ENCODE measurements at regions not wholly inside any gene's neighbourhood (a gene's known extent, or its start where the extent isn't known, plus 50 kb on each side); places are given as distances from the start of the nearest gene placed in this dataset.

DNA sequence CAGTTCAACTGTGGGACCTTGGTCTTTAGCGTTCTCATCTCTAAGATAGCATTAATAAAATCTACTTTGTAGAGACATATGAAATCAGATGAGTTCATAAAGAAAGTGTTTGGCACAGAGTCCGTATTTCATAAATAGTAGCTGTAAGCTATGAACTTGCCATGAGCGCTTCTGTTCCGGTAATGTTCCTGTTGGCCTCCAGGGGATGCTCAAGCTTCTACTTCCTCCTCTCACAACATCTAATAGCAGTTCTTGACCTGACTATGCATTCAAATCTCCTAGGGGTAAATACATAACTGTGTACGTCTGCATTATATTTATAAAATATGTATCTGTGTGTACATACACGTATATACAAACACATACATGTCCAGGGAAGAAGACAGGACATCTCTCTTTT is 288.2 kb upstream of the TMPO start:
- TF ChIP-seq, protein P1, sequence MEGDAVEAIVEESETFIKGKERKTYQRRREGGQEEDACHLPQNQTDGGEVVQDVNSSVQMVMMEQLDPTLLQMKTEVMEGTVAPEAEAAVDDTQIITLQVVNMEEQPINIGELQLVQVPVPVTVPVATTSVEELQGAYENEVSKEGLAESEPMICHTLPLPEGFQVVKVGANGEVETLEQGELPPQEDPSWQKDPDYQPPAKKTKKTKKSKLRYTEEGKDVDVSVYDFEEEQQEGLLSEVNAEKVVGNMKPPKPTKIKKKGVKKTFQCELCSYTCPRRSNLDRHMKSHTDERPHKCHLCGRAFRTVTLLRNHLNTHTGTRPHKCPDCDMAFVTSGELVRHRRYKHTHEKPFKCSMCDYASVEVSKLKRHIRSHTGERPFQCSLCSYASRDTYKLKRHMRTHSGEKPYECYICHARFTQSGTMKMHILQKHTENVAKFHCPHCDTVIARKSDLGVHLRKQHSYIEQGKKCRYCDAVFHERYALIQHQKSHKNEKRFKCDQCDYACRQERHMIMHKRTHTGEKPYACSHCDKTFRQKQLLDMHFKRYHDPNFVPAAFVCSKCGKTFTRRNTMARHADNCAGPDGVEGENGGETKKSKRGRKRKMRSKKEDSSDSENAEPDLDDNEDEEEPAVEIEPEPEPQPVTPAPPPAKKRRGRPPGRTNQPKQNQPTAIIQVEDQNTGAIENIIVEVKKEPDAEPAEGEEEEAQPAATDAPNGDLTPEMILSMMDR (IDR thresholded peaks at IDR 0.05), result peak in 2 of 6 experiments; percentile 15 to 21
- TF ChIP-seq POLR2A (IDR thresholded peaks at IDR 0.05), result no peak
- Histone ChIP-seq H3K4me1 (no peaks in the 10 kb centered on the region), H3K27me3 (no peaks in the 10 kb centered on the region), H3K4me3 (no peak overlapping the region), H3K27ac (no peak overlapping the region), H3K9me3 (no peaks in the 10 kb centered on the region), H3K36me3 (no peaks in the 10 kb centered on the region)
- no peak for DNase-seq

DNA sequence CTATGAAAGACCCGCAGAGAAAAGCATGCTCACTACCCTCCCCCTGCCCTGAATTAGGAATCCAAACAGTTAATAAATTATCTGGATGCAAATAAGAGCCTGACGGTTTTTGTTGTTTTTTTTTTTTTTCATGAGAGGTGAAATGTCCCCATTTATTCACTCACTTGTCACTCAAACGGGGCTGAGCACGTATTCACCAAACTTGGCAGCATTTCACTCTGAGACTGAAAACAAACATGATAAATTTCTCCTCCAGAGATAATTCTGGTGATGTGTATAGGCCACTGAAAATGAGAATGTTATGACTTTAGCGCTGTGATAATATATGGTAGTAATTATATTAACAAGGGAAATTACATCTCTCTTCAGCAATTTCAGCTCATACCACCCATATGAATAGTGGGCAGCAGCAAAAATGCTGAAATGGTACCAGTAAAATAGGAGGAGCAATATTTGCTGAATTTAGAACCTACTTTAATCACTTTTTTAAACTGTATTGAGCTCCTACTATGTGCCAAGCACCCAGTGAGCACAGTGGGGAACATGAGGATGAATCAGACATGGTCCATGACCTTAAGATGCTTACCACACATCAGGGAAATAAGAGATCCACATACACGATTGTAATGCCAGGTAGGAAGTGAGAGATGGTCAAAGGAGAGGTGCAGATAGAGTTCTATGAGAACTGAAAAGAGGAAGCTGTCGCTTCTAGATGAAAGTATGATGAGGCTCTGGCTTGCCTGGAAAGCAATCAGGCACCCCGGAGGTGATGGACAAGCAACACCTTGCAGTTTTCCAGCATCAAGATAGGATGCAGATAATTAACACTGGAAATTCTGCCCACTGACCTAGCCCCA is 286.5 kb upstream of the TMPO start:
- no peaks in the 10 kb centered on the region for H3K4me1 ChIP-seq
- no peak for DNase-seq
- no peaks in the 10 kb centered on the region for H3K27me3 ChIP-seq
- TF ChIP-seq, protein P1 (IDR thresholded peaks at IDR 0.05), result no peak
- no peak for TF ChIP-seq POLR2A (IDR thresholded peaks at IDR 0.05)
- H3K36me3 ChIP-seq, result no peaks in the 10 kb centered on the region
- no peaks in the 10 kb centered on the region for H3K9me3 ChIP-seq
- H3K4me3 ChIP-seq, result no peak overlapping the region
- H3K27ac ChIP-seq, result no peak overlapping the region

- H3K27me3 ChIP-seq, result no peaks in the 10 kb centered on the region
- no peak for DNase-seq
- no peaks in the 10 kb centered on the region for H3K4me1 ChIP-seq
- no peaks in the 10 kb centered on the region for H3K36me3 ChIP-seq
- no peak for TF ChIP-seq POLR2A (IDR thresholded peaks at IDR 0.05)
- TF ChIP-seq, protein P1 (IDR thresholded peaks at IDR 0.05), result no peak
- no peak overlapping the region for H3K4me3 ChIP-seq
- no peak overlapping the region for H3K27ac ChIP-seq
- no peaks in the 10 kb centered on the region for H3K9me3 ChIP-seq
Measured at GRCh38 chr12:98229540-98229924, 285.9 kb upstream of the TMPO start.

GRCh38 chr12:98232753-98233390 is 282.5 kb upstream of the TMPO start:
- Histone ChIP-seq H3K27ac (no peak overlapping the region), H3K9me3 (no peaks in the 10 kb centered on the region), H3K27me3 (no peaks in the 10 kb centered on the region), H3K4me3 (no peak overlapping the region), H3K36me3 (no peaks in the 10 kb centered on the region), H3K4me1 (no peaks in the 10 kb centered on the region)
- no peak for DNase-seq
- TF ChIP-seq, protein P1 (IDR thresholded peaks at IDR 0.05), result no peak
- TF ChIP-seq POLR2A (IDR thresholded peaks at IDR 0.05), result no peak

DNA sequence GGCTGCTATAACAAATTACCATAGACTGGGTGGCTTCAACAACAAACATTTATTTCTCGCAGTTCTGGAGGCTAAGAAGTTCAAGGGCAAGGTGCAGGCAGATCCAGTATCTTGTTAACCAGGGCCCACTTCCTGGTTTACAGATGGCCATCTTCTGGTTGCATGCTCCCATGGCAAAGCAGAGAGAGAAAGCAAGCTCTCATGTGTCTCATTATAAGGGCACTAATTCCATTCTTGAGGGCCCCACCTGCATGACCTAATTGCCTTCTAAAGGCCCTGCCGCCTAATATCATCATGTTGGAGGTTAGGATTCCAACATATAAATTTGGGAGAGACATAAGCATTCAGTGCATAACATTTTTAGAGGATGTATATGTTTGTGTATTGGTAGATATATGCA is 280.1 kb upstream of the TMPO start:
- Histone ChIP-seq H3K9me3 (no peaks in the 10 kb centered on the region), H3K4me3 (no peak overlapping the region), H3K36me3 (no peaks in the 10 kb centered on the region), H3K4me1 (no peaks in the 10 kb centered on the region), H3K27me3 (no peaks in the 10 kb centered on the region), H3K27ac (no peak overlapping the region)
- DNase-seq, result no peak
- TF ChIP-seq, protein P1 (IDR thresholded peaks at IDR 0.05), result no peak
- TF ChIP-seq POLR2A (IDR thresholded peaks at IDR 0.05), result no peak

Data from Peyer's patch (tissue), 4 donors.